ENCODE measurements at regions not wholly inside any gene's neighbourhood (a gene's known extent, or its start where the extent isn't known, plus 50 kb on each side); places are given as distances from the start of the nearest gene placed in this dataset.

GRCh38 chr5:98403131-98403530 is 370.3 kb upstream of the RGMB start:
- ChIA-PET CTCF (no interaction called here), POLR2A (no interaction called here)
- H3K9me3 Mint-ChIP-seq (ENCODE audit: unreplicated experiment) = no peaks in the 10 kb centered on the region
- BruUV-seq (replicated peaks) = no TSS peak
- H3K4me3 Mint-ChIP-seq (ENCODE audit: unreplicated experiment) = no peak overlapping the region
- H3K4me1 Mint-ChIP-seq (ENCODE audit: low read depth, unreplicated experiment) = no peaks in the 10 kb centered on the region
- H3K27me3 ChIP-seq (replicated peaks; ENCODE audit: control insufficient read depth, insufficient read depth, low read length) = no peaks in the 10 kb centered on the region
- no peaks in the 10 kb centered on the region for H3K27me3 Mint-ChIP-seq (ENCODE audit: insufficient read depth, unreplicated experiment)
- H3K36me3 Mint-ChIP-seq (ENCODE audit: insufficient read depth, unreplicated experiment) = no peaks in the 10 kb centered on the region
- H3K36me3 ChIP-seq (ENCODE audit: control insufficient read depth, insufficient read depth, low read length) = no peaks in the 10 kb centered on the region
- TF ChIP-seq, protein P1, sequence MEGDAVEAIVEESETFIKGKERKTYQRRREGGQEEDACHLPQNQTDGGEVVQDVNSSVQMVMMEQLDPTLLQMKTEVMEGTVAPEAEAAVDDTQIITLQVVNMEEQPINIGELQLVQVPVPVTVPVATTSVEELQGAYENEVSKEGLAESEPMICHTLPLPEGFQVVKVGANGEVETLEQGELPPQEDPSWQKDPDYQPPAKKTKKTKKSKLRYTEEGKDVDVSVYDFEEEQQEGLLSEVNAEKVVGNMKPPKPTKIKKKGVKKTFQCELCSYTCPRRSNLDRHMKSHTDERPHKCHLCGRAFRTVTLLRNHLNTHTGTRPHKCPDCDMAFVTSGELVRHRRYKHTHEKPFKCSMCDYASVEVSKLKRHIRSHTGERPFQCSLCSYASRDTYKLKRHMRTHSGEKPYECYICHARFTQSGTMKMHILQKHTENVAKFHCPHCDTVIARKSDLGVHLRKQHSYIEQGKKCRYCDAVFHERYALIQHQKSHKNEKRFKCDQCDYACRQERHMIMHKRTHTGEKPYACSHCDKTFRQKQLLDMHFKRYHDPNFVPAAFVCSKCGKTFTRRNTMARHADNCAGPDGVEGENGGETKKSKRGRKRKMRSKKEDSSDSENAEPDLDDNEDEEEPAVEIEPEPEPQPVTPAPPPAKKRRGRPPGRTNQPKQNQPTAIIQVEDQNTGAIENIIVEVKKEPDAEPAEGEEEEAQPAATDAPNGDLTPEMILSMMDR (IDR thresholded peaks at IDR 0.05; ENCODE audit: insufficient read depth in 1 of 2, low read depth in 1 of 2, low read length in 1 of 2, severe bottlenecking in 1 of 2, unreplicated experiment in 1 of 2) = no peak
- H3K27ac Mint-ChIP-seq (ENCODE audit: unreplicated experiment) = no peak overlapping the region
- H3K9me3 ChIP-seq = no peaks in the 10 kb centered on the region
- DNase-seq = no peak
- no peak overlapping the region for H3K4me3 ChIP-seq (ENCODE audit: low read depth, low read length)
- intact Hi-C loops (cut with micrococcal nuclease; ENCODE audit: unreplicated experiment) = no loop called here
- no peaks in the 10 kb centered on the region for H3K4me1 ChIP-seq

DNA sequence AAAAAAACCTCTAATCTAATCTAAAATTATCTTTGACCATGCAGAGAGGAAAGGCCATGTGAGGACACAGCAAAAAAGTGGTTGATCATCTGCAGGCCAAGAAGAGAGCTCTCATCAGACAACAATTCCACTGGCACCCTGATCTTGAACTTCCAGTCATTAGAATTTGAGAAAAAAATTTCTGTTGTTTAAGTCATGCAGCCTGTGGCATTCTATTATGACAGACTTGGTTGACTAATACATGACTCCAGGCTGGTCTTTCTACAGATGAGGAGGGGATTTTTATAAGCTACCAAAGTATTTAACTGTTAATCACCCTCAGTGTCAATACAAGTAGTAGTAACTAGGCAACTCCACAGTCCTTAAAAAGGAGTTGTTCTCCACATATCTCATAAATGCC is 358.5 kb upstream of the RGMB start:
- no peaks in the 10 kb centered on the region for H3K9me3 Mint-ChIP-seq (ENCODE audit: unreplicated experiment)
- BruUV-seq (replicated peaks) = no TSS peak
- intact Hi-C loops (cut with micrococcal nuclease; ENCODE audit: unreplicated experiment) = no loop called here
- ChIA-PET CTCF (no interaction called here), POLR2A (no interaction called here)
- TF ChIP-seq, protein P1 (IDR thresholded peaks at IDR 0.05; ENCODE audit: insufficient read depth in 1 of 2, low read depth in 1 of 2, low read length in 1 of 2, severe bottlenecking in 1 of 2, unreplicated experiment in 1 of 2) = no peak
- H3K4me3 Mint-ChIP-seq (ENCODE audit: unreplicated experiment) = no peak overlapping the region
- Histone ChIP-seq H3K9me3 (no peaks in the 10 kb centered on the region), H3K27me3 (replicated peaks; ENCODE audit: control insufficient read depth, insufficient read depth, low read length) (no peaks in the 10 kb centered on the region), H3K4me3 (ENCODE audit: low read depth, low read length) (no peak overlapping the region), H3K4me1 (no peaks in the 10 kb centered on the region), H3K36me3 (ENCODE audit: control insufficient read depth, insufficient read depth, low read length) (no peaks in the 10 kb centered on the region)
- no peaks in the 10 kb centered on the region for H3K27me3 Mint-ChIP-seq (ENCODE audit: insufficient read depth, unreplicated experiment)
- H3K4me1 Mint-ChIP-seq (ENCODE audit: low read depth, unreplicated experiment) = no peaks in the 10 kb centered on the region
- no peaks in the 10 kb centered on the region for H3K36me3 Mint-ChIP-seq (ENCODE audit: insufficient read depth, unreplicated experiment)
- no peak for DNase-seq
- H3K27ac Mint-ChIP-seq (ENCODE audit: unreplicated experiment) = no peak overlapping the region

GRCh38 chr5:98415663-98416062 is 357.8 kb upstream of the RGMB start:
- Mint-ChIP-seq H3K9me3 (ENCODE audit: unreplicated experiment) (no peaks in the 10 kb centered on the region), H3K4me3 (ENCODE audit: unreplicated experiment) (no peak overlapping the region), H3K4me1 (ENCODE audit: low read depth, unreplicated experiment) (no peaks in the 10 kb centered on the region), H3K27ac (ENCODE audit: unreplicated experiment) (no peak overlapping the region), H3K36me3 (ENCODE audit: insufficient read depth, unreplicated experiment) (no peaks in the 10 kb centered on the region), H3K27me3 (ENCODE audit: insufficient read depth, unreplicated experiment) (no peaks in the 10 kb centered on the region)
- Histone ChIP-seq H3K27me3 (replicated peaks; ENCODE audit: control insufficient read depth, insufficient read depth, low read length) (no peaks in the 10 kb centered on the region), H3K9me3 (no peaks in the 10 kb centered on the region), H3K4me1 (no peaks in the 10 kb centered on the region), H3K36me3 (ENCODE audit: control insufficient read depth, insufficient read depth, low read length) (no peaks in the 10 kb centered on the region), H3K4me3 (ENCODE audit: low read depth, low read length) (no peak overlapping the region)
- no peak for DNase-seq
- CTCF ChIA-PET = no interaction called here
- no TSS peak for BruUV-seq (replicated peaks)
- POLR2A ChIA-PET = no interaction called here
- TF ChIP-seq, protein P1 (IDR thresholded peaks at IDR 0.05; ENCODE audit: insufficient read depth in 1 of 2, low read depth in 1 of 2, low read length in 1 of 2, severe bottlenecking in 1 of 2, unreplicated experiment in 1 of 2) = no peak
- intact Hi-C loops (cut with micrococcal nuclease; ENCODE audit: unreplicated experiment) = no loop called here
